ENCODE measurements at regions not wholly inside any gene's neighbourhood (a gene's known extent, or its start where the extent isn't known, plus 50 kb on each side); places are given as distances from the start of the nearest gene placed in this dataset.

GRCh38 chr10:78618050-78618449 lies 450.7 kb upstream of the ZMIZ1 start:
- no peak for TF ChIP-seq POLR2AphosphoS5 (IDR thresholded peaks at IDR 0.05)
- TF ChIP-seq POLR2A (IDR thresholded peaks at IDR 0.05): no peak
- TF ChIP-seq CTCF (IDR thresholded peaks at IDR 0.05): no peak
- ATAC-seq (ENCODE audit: low FRiP score in 2 of 2): no peak
- WGBS, 2 donors: 96 to 97% methylated on average over 3 to 4 of the region's 4 CpGs

DNA sequence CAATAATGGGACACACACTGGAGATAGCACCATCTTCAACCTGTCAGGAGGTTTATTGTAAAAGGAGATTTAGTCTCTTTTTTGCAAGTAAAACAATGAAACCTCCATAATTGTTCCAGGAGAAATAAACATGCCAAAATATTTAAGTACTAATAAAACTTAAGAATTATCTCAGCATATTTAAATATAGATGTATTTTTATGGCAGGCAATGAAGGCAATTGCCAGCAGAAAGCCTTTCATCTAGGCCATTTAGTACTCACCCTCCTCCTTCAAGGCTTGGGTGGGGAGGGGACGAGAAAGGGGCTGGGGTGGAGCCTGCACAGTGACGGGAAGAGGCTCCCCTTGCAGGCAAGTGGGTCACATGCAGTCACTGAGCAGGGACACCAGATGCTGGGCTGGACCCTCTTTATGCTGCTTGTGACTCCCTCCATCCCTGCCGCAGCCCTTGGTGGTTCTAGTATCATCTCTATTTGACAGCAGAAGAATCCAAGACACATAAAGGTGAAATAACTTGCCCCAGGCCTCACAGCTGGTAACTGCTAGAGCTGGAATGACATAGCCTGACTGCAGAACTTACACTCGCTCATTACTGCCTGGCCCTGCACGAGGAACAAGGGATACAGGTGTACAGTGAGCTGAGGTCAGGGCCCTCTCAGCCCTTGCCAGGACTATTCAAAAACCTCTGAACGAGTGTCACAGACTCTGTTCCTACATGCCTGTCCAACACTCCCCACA lies 449.5 kb upstream of the ZMIZ1 start:
- DNase-seq (no peak), ATAC-seq (ENCODE audit: low FRiP score in 2 of 2) (no peak)
- Histone ChIP-seq H3K27ac (no peak overlapping the region), H3K36me3 (no peaks in the 10 kb centered on the region), H3K4me3 (no peak overlapping the region), H3K4me1 (peaks cover 0 to 4% (median 1%) of the 10 kb centered on the region in 4 donors), H3K9me3 (no peaks in the 10 kb centered on the region), H3K27me3 (no peaks in the 10 kb centered on the region)
- WGBS, 2 donors: 79 to 84% methylated on average over 6 of the region's 6 CpGs
- TF ChIP-seq EP300 (IDR thresholded peaks at IDR 0.05): no peak
- TF ChIP-seq CTCF (IDR thresholded peaks at IDR 0.05): no peak
- TF ChIP-seq POLR2AphosphoS5 (IDR thresholded peaks at IDR 0.05): no peak
- TF ChIP-seq POLR2A (IDR thresholded peaks at IDR 0.05): no peak

More at GRCh38 chr10:78618050-78618449, 450.7 kb upstream of the ZMIZ1 start:
- Histone ChIP-seq H3K27ac (no peak overlapping the region), H3K4me1 (no peaks in the 10 kb centered on the region), H3K4me3 (no peak overlapping the region), H3K36me3 (no peaks in the 10 kb centered on the region), H3K27me3 (no peaks in the 10 kb centered on the region), H3K9me3 (no peaks in the 10 kb centered on the region)
- DNase-seq: no peak

DNA sequence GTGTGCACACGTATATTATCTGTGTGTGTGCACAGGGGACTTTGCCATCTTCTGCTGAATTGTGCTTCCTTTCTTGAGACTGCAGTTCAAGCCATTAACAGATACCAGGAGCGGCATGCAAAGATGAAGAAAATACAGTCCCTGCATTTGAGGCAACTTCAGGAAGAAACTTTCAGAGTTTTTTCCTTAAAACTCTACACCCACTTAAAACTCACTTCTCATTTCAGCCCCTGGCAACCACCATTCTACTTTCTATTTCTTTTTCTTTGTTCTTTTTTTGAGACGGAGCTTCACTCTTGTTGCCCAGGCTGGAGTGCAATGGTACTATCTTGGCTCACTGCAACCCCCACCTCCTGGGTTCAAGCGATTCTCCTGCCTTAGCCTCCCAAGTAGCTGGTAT lies 448.9 kb upstream of the ZMIZ1 start:
- no peak for ATAC-seq (ENCODE audit: low FRiP score in 2 of 2)
- 91% methylated on average over 4 of the region's 4 CpGs for WGBS, 2 donors

GRCh38 chr10:78620985-78621799 lies 447.6 kb upstream of the ZMIZ1 start:
- TF ChIP-seq POLR2A (IDR thresholded peaks at IDR 0.05) (no peak), EP300 (IDR thresholded peaks at IDR 0.05) (no peak), CTCF (IDR thresholded peaks at IDR 0.05) (no peak), POLR2AphosphoS5 (IDR thresholded peaks at IDR 0.05) (no peak)
- 58 to 64% methylated on average over 9 of the region's 9 CpGs for WGBS, 2 donors
- Histone ChIP-seq H3K4me3 (no peak overlapping the region), H3K9me3 (no peaks in the 10 kb centered on the region), H3K36me3 (no peaks in the 10 kb centered on the region), H3K27me3 (no peaks in the 10 kb centered on the region), H3K27ac (no peak overlapping the region), H3K4me1 (peaks cover 0 to 5% (median 1%) of the 10 kb centered on the region in 4 donors)
- no peak for ATAC-seq (ENCODE audit: low FRiP score in 2 of 2)
- no peak for DNase-seq

More for the DNA sequence above, 448.9 kb upstream of the ZMIZ1 start:
- H3K27ac ChIP-seq: no peak overlapping the region
- TF ChIP-seq EP300 (IDR thresholded peaks at IDR 0.05) (no peak), CTCF (IDR thresholded peaks at IDR 0.05) (no peak), POLR2AphosphoS5 (IDR thresholded peaks at IDR 0.05) (no peak), POLR2A (IDR thresholded peaks at IDR 0.05) (no peak)
- no peak for DNase-seq
- H3K4me1 ChIP-seq: peaks cover 0 to 5% (median 1%) of the 10 kb centered on the region in 4 donors
- no peaks in the 10 kb centered on the region for H3K9me3 ChIP-seq
- no peaks in the 10 kb centered on the region for H3K27me3 ChIP-seq
- no peaks in the 10 kb centered on the region for H3K36me3 ChIP-seq
- H3K4me3 ChIP-seq: no peak overlapping the region
